PC-9 (cell line): ENCODE measurements at regions not wholly inside any gene's neighbourhood (a gene's known extent, or its start where the extent isn't known, plus 50 kb on each side); places are given as distances from the start of the nearest gene placed in this dataset.

Experiments
- EZH2 ChIP-seq: fragments of 200-600 bp; sonication (generic); IDR thresholded peaks from 2 replicates; pipeline ENCODE4 v1.8.0; 2017; ENCODE audit warnings: antibody characterized with exemption, low read depth
- TF ChIP-seq, protein P1 (sequence below): fragments of 200-600 bp; sonication (generic); conservative IDR thresholded peaks from 2 replicates; pipeline ENCODE4 v1.6.1; 2017; ENCODE audit warnings: mixed run types, antibody characterized with exemption, mild to moderate bottlenecking, moderate library complexity

DNA sequence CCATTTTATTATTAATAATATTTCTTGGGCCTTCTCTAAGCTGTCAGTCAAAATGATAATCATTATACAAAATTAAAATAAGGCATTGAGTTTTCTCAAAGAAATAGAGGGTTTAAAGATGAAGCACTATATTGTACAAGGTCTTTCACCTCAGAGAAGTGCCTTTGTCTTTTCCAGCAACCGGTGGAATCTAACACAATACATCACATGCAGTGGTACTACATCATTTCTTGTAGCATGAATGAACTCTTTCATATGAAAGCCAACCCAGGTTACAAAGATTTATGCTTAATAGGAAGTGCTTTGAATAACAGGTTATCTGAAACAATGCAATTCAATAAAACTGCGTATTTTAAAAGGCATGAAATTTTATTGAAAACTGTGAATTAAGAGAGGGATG lies 1620.8 kb downstream of the PCDH9 start:
- TF ChIP-seq, protein P1, sequence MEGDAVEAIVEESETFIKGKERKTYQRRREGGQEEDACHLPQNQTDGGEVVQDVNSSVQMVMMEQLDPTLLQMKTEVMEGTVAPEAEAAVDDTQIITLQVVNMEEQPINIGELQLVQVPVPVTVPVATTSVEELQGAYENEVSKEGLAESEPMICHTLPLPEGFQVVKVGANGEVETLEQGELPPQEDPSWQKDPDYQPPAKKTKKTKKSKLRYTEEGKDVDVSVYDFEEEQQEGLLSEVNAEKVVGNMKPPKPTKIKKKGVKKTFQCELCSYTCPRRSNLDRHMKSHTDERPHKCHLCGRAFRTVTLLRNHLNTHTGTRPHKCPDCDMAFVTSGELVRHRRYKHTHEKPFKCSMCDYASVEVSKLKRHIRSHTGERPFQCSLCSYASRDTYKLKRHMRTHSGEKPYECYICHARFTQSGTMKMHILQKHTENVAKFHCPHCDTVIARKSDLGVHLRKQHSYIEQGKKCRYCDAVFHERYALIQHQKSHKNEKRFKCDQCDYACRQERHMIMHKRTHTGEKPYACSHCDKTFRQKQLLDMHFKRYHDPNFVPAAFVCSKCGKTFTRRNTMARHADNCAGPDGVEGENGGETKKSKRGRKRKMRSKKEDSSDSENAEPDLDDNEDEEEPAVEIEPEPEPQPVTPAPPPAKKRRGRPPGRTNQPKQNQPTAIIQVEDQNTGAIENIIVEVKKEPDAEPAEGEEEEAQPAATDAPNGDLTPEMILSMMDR = no peak
- TF ChIP-seq EZH2 = no peak
